ENCODE measurements at regions not wholly inside any gene's neighbourhood (a gene's known extent, or its start where the extent isn't known, plus 50 kb on each side); places are given as distances from the start of the nearest gene placed in this dataset.

- TF ChIP-seq, protein P1, sequence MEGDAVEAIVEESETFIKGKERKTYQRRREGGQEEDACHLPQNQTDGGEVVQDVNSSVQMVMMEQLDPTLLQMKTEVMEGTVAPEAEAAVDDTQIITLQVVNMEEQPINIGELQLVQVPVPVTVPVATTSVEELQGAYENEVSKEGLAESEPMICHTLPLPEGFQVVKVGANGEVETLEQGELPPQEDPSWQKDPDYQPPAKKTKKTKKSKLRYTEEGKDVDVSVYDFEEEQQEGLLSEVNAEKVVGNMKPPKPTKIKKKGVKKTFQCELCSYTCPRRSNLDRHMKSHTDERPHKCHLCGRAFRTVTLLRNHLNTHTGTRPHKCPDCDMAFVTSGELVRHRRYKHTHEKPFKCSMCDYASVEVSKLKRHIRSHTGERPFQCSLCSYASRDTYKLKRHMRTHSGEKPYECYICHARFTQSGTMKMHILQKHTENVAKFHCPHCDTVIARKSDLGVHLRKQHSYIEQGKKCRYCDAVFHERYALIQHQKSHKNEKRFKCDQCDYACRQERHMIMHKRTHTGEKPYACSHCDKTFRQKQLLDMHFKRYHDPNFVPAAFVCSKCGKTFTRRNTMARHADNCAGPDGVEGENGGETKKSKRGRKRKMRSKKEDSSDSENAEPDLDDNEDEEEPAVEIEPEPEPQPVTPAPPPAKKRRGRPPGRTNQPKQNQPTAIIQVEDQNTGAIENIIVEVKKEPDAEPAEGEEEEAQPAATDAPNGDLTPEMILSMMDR (IDR thresholded peaks at IDR 0.05) = no peak
- TF ChIP-seq POLR2A (IDR thresholded peaks at IDR 0.05) = no peak
Observed at GRCh38 chr5:107232293-107232692, 438.4 kb downstream of the EFNA5 start.

Measured in sigmoid colon (tissue), 3 donors.